T-helper 2 cell treated with Interferon-gamma antibody and Interleukin-4, amounts not matched to agents 5 μg/mL and 100 μg/mL, for 36 hours (primary cell): ENCODE measurements at regions not wholly inside any gene's neighbourhood (a gene's known extent, or its start where the extent isn't known, plus 50 kb on each side); places are given as distances from the start of the nearest gene placed in this dataset.

Source experiments
- DNase-seq: peaks from one replicate; pipeline ENCODE4 v3.0.0; 2021; ENCODE audit warnings: low spot score
- H3K27ac Mint-ChIP-seq: one replicate; pipeline ENCODE4 v1.8.0; 2021; ENCODE audit warnings: mild to moderate bottlenecking, mixed read lengths
- H3K27me3 Mint-ChIP-seq: one replicate; pipeline ENCODE4 v1.8.0; 2021; ENCODE audit warnings: low read depth, mixed read lengths
- H3K36me3 Mint-ChIP-seq: one replicate; pipeline ENCODE4 v1.8.0; 2021; ENCODE audit warnings: low read depth, mixed read lengths
- H3K4me1 Mint-ChIP-seq: one replicate; pipeline ENCODE4 v1.8.0; 2021; ENCODE audit warnings: low read depth, mixed read lengths
- H3K4me3 Mint-ChIP-seq: one replicate; pipeline ENCODE4 v1.8.0; 2022; ENCODE audit warnings: mild to moderate bottlenecking, moderate library complexity, mixed read lengths
- H3K9me3 Mint-ChIP-seq: one replicate; pipeline ENCODE4 v1.8.0; 2021; ENCODE audit warnings: mixed read lengths

- DNase-seq: no peak
- H3K27ac Mint-ChIP-seq: no peak overlapping the region
- H3K27me3 Mint-ChIP-seq: no peaks in the 10 kb centered on the region
- peaks cover 3% of the 10 kb centered on the region for H3K9me3 Mint-ChIP-seq
- no peak overlapping the region for H3K4me3 Mint-ChIP-seq
- H3K4me1 Mint-ChIP-seq: peaks cover 38% of the 10 kb centered on the region
- peaks cover 3% of the 10 kb centered on the region for H3K36me3 Mint-ChIP-seq
Measured at GRCh38 chr1:234994436-234995295, 134.0 kb downstream of the TOMM20 start.

GRCh38 chr1:234992065-234992464 is 136.6 kb downstream of the TOMM20 start:
- Mint-ChIP-seq H3K27me3 (no peaks in the 10 kb centered on the region), H3K4me3 (no peak overlapping the region), H3K27ac (no peak overlapping the region), H3K36me3 (peaks cover 3% of the 10 kb centered on the region), H3K4me1 (peaks cover 47% of the 10 kb centered on the region), H3K9me3 (peaks cover 3% of the 10 kb centered on the region)
- no peak for DNase-seq

DNA sequence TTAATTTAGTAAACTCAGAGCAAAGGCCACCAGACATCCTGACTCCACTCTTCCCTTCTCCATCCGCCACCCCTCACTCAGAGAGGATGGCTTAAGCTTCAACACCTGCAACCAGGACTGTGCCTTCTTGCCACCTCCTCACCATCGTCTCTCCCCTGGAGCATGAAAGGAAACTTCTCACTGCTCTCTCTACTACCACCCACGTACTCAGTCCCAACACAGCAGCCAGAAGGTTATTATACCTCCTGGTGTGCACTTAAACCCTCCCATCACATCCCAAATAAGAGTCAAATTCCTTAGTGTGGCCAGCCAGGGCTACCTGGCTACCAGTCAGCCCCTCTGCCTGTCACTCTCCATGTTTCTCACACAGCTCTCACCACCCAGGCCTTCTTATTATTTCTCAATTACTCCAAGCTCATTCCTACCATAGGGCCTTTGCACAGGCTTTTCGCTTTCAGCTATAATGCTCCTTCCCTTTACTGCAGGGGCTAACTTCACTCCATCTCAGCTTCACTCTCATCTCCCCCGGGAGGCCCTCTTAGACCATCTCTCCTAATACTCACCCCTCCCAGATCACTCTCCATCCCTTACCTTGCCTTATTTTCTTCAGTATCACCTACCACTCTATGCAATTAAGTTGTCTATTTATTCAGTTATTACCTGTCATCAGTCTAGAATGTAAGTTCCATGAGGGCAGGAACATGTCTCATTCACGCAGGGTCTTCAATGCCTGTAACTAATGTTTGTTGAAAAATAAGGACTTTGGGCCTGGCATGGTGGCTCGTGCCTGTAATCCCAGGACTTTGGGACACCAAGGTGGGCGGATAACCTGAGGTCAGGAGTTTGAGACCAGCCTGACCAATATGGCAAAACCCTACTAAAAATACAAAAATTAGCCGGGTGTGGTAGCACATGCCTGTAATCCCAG is 137.5 kb downstream of the TOMM20 start:
- Mint-ChIP-seq H3K4me1 (peaks cover 53% of the 10 kb centered on the region), H3K27me3 (no peaks in the 10 kb centered on the region), H3K9me3 (peaks cover 3% of the 10 kb centered on the region), H3K4me3 (no peak overlapping the region), H3K27ac (peak overlapping the region; percentile 70), H3K36me3 (peaks cover 7% of the 10 kb centered on the region)
- no peak for DNase-seq

DNA sequence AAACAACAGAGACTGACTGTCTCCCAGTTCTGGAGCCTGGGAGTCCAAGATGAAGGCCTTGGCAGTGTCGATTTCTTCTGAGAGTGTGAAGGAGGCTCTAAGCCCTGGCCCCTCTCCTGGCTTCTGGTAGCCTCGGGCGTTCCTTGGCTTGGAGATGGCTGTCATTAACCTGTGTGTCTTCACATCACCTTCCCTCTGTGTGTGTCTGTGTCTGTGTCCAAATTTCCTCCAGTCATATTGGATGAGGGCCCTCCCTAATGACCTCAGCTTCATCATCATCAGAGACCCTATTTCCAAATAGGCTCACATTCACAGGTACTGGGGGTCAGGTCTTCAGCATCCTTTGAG is 138.3 kb downstream of the TOMM20 start:
- DNase-seq: no peak
- Mint-ChIP-seq H3K4me3 (no peak overlapping the region), H3K36me3 (peaks cover 7% of the 10 kb centered on the region), H3K4me1 (peaks cover 53% of the 10 kb centered on the region), H3K9me3 (peaks cover 3% of the 10 kb centered on the region), H3K27ac (no peak overlapping the region), H3K27me3 (no peaks in the 10 kb centered on the region)

- peaks cover 3% of the 10 kb centered on the region for H3K9me3 Mint-ChIP-seq
- H3K27ac Mint-ChIP-seq: no peak overlapping the region
Measured at GRCh38 chr1:234989479-234990327, 138.9 kb downstream of the TOMM20 start.

DNA sequence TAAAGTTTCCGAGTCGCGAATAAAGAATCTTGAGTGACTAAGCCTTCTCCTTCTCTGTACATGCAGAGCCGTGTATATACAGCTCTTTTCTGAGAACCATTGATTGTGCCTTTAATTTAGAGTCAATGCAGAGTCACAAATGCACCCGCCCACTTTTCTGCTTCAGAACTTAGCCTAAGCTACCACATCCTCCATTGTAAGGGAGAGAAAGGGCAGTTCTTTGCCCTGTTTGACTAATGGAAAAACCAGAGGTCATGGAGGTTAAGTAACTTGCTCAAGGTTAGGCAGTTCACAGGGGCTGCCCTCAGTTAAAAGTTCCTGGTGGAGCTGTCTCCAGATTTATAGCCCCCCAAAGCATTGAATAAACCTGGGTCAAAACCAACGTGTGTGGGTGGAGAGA is 139.6 kb downstream of the TOMM20 start:
- Mint-ChIP-seq H3K27me3 (no peaks in the 10 kb centered on the region), H3K36me3 (peaks cover 9% of the 10 kb centered on the region), H3K9me3 (peaks cover 3% of the 10 kb centered on the region), H3K27ac (peak overlapping the region; percentile 54), H3K4me1 (peaks cover 46% of the 10 kb centered on the region), H3K4me3 (no peak overlapping the region)
- DNase-seq: peak; percentile 58

More at GRCh38 chr1:234989479-234990327, 138.9 kb downstream of the TOMM20 start:
- no peak for DNase-seq
- no peaks in the 10 kb centered on the region for H3K27me3 Mint-ChIP-seq
- H3K36me3 Mint-ChIP-seq: peaks cover 7% of the 10 kb centered on the region
- H3K4me1 Mint-ChIP-seq: peaks cover 47% of the 10 kb centered on the region
- H3K4me3 Mint-ChIP-seq: no peak overlapping the region

GRCh38 chr1:234988536-234988935 is 140.1 kb downstream of the TOMM20 start:
- H3K27ac Mint-ChIP-seq: no peak overlapping the region
- H3K27me3 Mint-ChIP-seq: no peaks in the 10 kb centered on the region
- peaks cover 3% of the 10 kb centered on the region for H3K9me3 Mint-ChIP-seq
- H3K4me1 Mint-ChIP-seq: peaks cover 51% of the 10 kb centered on the region
- no peak for DNase-seq
- no peak overlapping the region for H3K4me3 Mint-ChIP-seq
- peaks cover 9% of the 10 kb centered on the region for H3K36me3 Mint-ChIP-seq

GRCh38 chr1:234988155-234988517 is 140.5 kb downstream of the TOMM20 start:
- Mint-ChIP-seq H3K27me3 (no peaks in the 10 kb centered on the region), H3K4me1 (peaks cover 51% of the 10 kb centered on the region), H3K27ac (peak overlapping the region; percentile 33), H3K9me3 (peaks cover 3% of the 10 kb centered on the region), H3K36me3 (peaks cover 9% of the 10 kb centered on the region), H3K4me3 (no peak overlapping the region)
- no peak for DNase-seq

GRCh38 chr1:234987415-234988154 is 141.1 kb downstream of the TOMM20 start:
- peak overlapping the region; percentile 68 for H3K27ac Mint-ChIP-seq
- H3K36me3 Mint-ChIP-seq: peaks cover 9% of the 10 kb centered on the region
- DNase-seq: peak; percentile 48
- peaks cover 3% of the 10 kb centered on the region for H3K9me3 Mint-ChIP-seq
- H3K4me1 Mint-ChIP-seq: peaks cover 51% of the 10 kb centered on the region
- H3K4me3 Mint-ChIP-seq: peak overlapping the region; percentile 24
- no peaks in the 10 kb centered on the region for H3K27me3 Mint-ChIP-seq

DNA sequence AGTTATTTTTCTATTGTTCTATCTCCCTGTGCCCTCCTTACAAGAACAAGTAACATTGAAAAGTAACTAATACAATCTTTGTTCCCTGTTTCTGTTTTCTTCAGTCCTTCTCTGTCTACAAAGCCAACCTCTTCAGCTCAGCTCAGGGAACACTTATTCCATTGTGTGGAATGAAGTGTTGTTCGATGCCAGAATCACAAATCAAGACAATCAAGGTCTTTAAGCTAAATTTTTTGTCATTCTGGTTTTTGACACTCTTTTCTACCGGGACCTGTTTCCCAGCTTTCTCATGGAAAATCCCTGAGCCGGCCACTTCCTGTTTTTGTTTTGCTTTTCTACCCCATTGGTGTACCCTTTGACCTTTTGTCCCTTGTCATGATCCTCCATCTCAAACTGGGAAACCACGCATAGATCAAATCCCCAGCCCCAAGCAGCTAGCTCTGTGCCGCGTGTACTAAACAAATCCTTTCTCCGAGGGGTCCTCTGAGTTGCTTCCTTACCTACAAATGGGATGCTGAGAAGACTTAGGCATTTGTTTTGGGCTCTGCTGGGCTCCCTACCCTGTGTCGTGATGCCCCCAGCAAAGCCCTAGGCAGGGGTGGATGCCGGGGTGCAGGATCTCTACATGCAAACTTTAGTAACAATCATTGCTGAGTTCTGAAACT is 141.8 kb downstream of the TOMM20 start:
- peaks cover 52% of the 10 kb centered on the region for H3K4me1 Mint-ChIP-seq
- no peak for DNase-seq
- no peaks in the 10 kb centered on the region for H3K27me3 Mint-ChIP-seq
- H3K4me3 Mint-ChIP-seq: peak overlapping the region; percentile 24
- peaks cover 9% of the 10 kb centered on the region for H3K36me3 Mint-ChIP-seq
- H3K9me3 Mint-ChIP-seq: peaks cover 3% of the 10 kb centered on the region
- H3K27ac Mint-ChIP-seq: peak overlapping the region; percentile 68

- H3K4me3 Mint-ChIP-seq: no peak overlapping the region
- peak overlapping the region; percentile 21 for H3K27ac Mint-ChIP-seq
- H3K4me1 Mint-ChIP-seq: peaks cover 54% of the 10 kb centered on the region
- no peak for DNase-seq
- peaks cover 6% of the 10 kb centered on the region for H3K36me3 Mint-ChIP-seq
- no peaks in the 10 kb centered on the region for H3K9me3 Mint-ChIP-seq
- H3K27me3 Mint-ChIP-seq: no peaks in the 10 kb centered on the region
Measured at GRCh38 chr1:234985516-234986294, 142.9 kb downstream of the TOMM20 start.

DNA sequence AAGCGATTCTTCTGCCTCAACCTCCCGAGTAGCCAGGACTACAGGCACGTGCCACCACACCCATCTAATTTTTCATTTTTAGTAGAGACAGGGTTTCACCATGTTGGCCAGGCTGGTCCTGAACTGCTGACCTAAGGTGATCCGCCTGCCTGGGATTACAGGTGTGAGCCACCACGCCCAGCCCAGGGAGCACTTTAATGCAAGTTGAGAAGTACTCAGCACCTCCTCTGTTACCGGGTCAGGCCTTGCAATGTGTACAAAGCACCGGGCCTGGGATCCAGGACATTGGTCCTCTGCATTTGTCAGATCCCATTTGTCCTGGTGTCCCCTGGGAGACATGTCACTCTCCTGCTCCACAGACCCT is 143.6 kb downstream of the TOMM20 start:
- H3K9me3 Mint-ChIP-seq: no peaks in the 10 kb centered on the region
- H3K4me3 Mint-ChIP-seq: no peak overlapping the region
- no peaks in the 10 kb centered on the region for H3K27me3 Mint-ChIP-seq
- no peak overlapping the region for H3K27ac Mint-ChIP-seq
- peaks cover 55% of the 10 kb centered on the region for H3K4me1 Mint-ChIP-seq
- DNase-seq: no peak
- H3K36me3 Mint-ChIP-seq: peaks cover 7% of the 10 kb centered on the region
